DOHH2 (cell line): ENCODE measurements at regions not wholly inside any gene's neighbourhood (a gene's known extent, or its start where the extent isn't known, plus 50 kb on each side); places are given as distances from the start of the nearest gene placed in this dataset.

ENCODE experiments used
- H3F3A ChIP-seq: fragments of 200-600 bp; sonication (generic), shearing (Covaris generic); 2 replicates; pipeline ENCODE4 v1.6.0; 2016; ENCODE audit warnings: antibody characterized with exemption, mild to moderate bottlenecking; ENCODE audit not compliant: control insufficient read depth, insufficient read depth
- H3K27ac ChIP-seq: fragments of 200-600 bp; sonication (generic); 2 replicates; pipeline ENCODE4 v1.5.1; 2014; ENCODE audit warnings: low read depth, mild to moderate bottlenecking, low read length, moderate library complexity
- H3K27me3 ChIP-seq: fragments of 200-600 bp; sonication (generic); 2 replicates; pipeline ENCODE4 v1.6.1; 2014; ENCODE audit warnings: mild to moderate bottlenecking, low read length, mixed read lengths; ENCODE audit not compliant: control insufficient read depth
- H3K36me3 ChIP-seq: fragments of 200-600 bp; sonication (generic); 2 replicates; pipeline ENCODE4 v1.6.1; 2014; ENCODE audit warnings: mild to moderate bottlenecking, low read length, moderate library complexity, mixed read lengths; ENCODE audit not compliant: control insufficient read depth
- H3K4me1 ChIP-seq: fragments of 200-600 bp; sonication (generic); 2 replicates; pipeline ENCODE4 v1.6.1; 2014; ENCODE audit warnings: mild to moderate bottlenecking, low read length, mixed read lengths; ENCODE audit not compliant: control insufficient read depth
- H3K4me2 ChIP-seq: fragments of 200-600 bp; sonication (generic); 2 replicates; pipeline ENCODE4 v1.6.0; 2014; ENCODE audit warnings: mild to moderate bottlenecking, low read length, moderate library complexity
- H3K4me3 ChIP-seq: fragments of 200-600 bp; sonication (generic); 2 replicates; pipeline ENCODE4 v1.5.1; 2014; ENCODE audit warnings: mild to moderate bottlenecking, low read length, mixed read lengths
- H3K79me2 ChIP-seq: fragments of 200-600 bp; sonication (generic); 2 replicates; pipeline ENCODE4 v1.6.1; 2014; ENCODE audit warnings: mild to moderate bottlenecking, low read length, mixed read lengths; ENCODE audit not compliant: control insufficient read depth
- H3K9me2 ChIP-seq: fragments of 200-600 bp; sonication (generic); replicated peaks from 2 replicates; pipeline ENCODE4 v1.6.1; 2014; ENCODE audit warnings: mild to moderate bottlenecking, low read length, mixed read lengths; ENCODE audit not compliant: control insufficient read depth
- H3K9me3 ChIP-seq: fragments of 200-600 bp; sonication (generic); 2 replicates; pipeline ENCODE4 v1.6.1; 2014; ENCODE audit warnings: antibody characterized with exemption, low read length, mixed read lengths; ENCODE audit not compliant: control insufficient read depth, insufficient read depth
- H4K20me1 ChIP-seq: fragments of 200-600 bp; sonication (generic); 2 replicates; pipeline ENCODE4 v1.6.0; 2014; ENCODE audit warnings: low read depth, mild to moderate bottlenecking, antibody characterized with exemption, low read length, moderate library complexity; ENCODE audit not compliant: control insufficient read depth, insufficient read depth
- CTCF ChIP-seq: fragments of 200-600 bp; sonication (generic); IDR thresholded peaks from one replicate; pipeline ENCODE4 v1.5.1; 2014; ENCODE audit warnings: antibody characterized with exemption, mild to moderate bottlenecking, low read depth, low read length; ENCODE audit not compliant: poor library complexity, severe bottlenecking
- EZH2phosphoT487 ChIP-seq: fragments of 200-600 bp; sonication (generic); IDR thresholded peaks from 2 replicates; pipeline ENCODE4 v1.6.1; 2017; ENCODE audit warnings: borderline replicate concordance, mild to moderate bottlenecking, antibody characterized with exemption, low read length, moderate library complexity, mixed read lengths

- H4K20me1 ChIP-seq, result no peaks in the 10 kb centered on the region
- peaks cover 5% of the 10 kb centered on the region; the same call in 1 of the 2 replicates for H3K4me1 ChIP-seq
- TF ChIP-seq CTCF, result no peak
- TF ChIP-seq EZH2phosphoT487, result no peak
- no peaks in the 10 kb centered on the region for H3K36me3 ChIP-seq
- peaks cover 13% of the 10 kb centered on the region for H3K27me3 ChIP-seq
- H3F3A ChIP-seq, result no peaks in the 10 kb centered on the region
- H3K4me3 ChIP-seq, result no peak overlapping the region
- no peaks in the 10 kb centered on the region for H3K9me2 ChIP-seq
- H3K79me2 ChIP-seq, result no peaks in the 10 kb centered on the region
- no peak overlapping the region for H3K4me2 ChIP-seq
- H3K9me3 ChIP-seq, result no peaks in the 10 kb centered on the region
- H3K27ac ChIP-seq, result no peak overlapping the region
Measured at GRCh38 chr12:108442067-108442466, 73.0 kb upstream of the FICD start.

DNA sequence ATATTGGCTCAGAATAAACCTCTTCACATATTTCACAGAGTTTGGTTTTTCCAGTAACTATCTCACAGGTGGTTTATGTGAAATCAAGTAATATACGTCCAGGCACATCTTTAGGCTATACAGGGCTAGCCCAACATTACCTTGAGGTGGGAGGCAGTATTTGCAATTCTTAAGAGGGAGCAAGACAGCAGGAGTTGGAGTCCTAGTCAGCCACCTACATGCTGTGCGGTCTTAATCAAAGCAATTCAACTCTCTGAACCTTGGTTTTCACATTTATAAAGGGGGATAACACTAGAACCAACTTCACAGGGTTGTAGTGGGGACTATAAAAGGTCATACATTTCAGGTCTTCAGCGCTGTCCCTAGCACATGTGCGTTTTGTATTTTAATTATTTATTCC, 73.5 kb upstream of the FICD start:
- Histone ChIP-seq H3K4me1 (peaks cover 5% of the 10 kb centered on the region; the same call in 1 of the 2 replicates), H3K36me3 (no peaks in the 10 kb centered on the region), H3K4me2 (no peak overlapping the region), H3K27me3 (peaks cover 13% of the 10 kb centered on the region), H4K20me1 (no peaks in the 10 kb centered on the region), H3K9me3 (no peaks in the 10 kb centered on the region), H3K27ac (no peak overlapping the region), H3K9me2 (no peaks in the 10 kb centered on the region), H3K79me2 (no peaks in the 10 kb centered on the region), H3K4me3 (no peak overlapping the region), H3F3A (no peaks in the 10 kb centered on the region)
- TF ChIP-seq EZH2phosphoT487 (no peak), CTCF (no peak)

DNA sequence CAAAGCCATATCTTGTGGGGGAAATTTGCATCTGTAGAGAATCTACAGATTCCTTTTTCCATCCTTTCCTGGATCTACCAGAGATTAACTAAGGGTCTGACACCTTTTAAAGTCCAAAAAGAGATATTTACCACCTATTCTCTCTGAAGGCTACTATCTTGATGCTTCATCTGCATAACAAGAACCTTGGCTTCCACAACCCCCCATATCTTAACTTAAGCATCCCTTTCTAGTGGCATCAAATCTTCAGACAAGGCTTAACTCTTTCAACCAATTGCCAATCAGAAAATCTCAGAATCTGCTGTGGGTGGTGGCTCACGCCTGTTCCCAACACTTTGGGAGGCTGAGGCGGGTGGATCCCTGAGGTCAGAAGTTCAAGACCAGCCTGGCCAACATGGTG, 74.3 kb upstream of the FICD start:
- no peaks in the 10 kb centered on the region for H3K9me2 ChIP-seq

More for the DNA sequence above, 74.3 kb upstream of the FICD start:
- no peak for TF ChIP-seq EZH2phosphoT487
- TF ChIP-seq CTCF, result no peak
- no peaks in the 10 kb centered on the region for H4K20me1 ChIP-seq
- no peaks in the 10 kb centered on the region for H3K36me3 ChIP-seq
- no peak overlapping the region for H3K4me2 ChIP-seq
- H3K9me3 ChIP-seq, result no peaks in the 10 kb centered on the region
- no peak overlapping the region for H3K27ac ChIP-seq
- H3K4me1 ChIP-seq, result peaks cover 5% of the 10 kb centered on the region; the same call in 1 of the 2 replicates
- no peaks in the 10 kb centered on the region for H3K79me2 ChIP-seq
- no peaks in the 10 kb centered on the region for H3F3A ChIP-seq
- peaks cover 13% of the 10 kb centered on the region for H3K27me3 ChIP-seq
- H3K4me3 ChIP-seq, result no peak overlapping the region
